ENCODE measurements at regions not wholly inside any gene's neighbourhood (a gene's known extent, or its start where the extent isn't known, plus 50 kb on each side); places are given as distances from the start of the nearest gene placed in this dataset.

DNA sequence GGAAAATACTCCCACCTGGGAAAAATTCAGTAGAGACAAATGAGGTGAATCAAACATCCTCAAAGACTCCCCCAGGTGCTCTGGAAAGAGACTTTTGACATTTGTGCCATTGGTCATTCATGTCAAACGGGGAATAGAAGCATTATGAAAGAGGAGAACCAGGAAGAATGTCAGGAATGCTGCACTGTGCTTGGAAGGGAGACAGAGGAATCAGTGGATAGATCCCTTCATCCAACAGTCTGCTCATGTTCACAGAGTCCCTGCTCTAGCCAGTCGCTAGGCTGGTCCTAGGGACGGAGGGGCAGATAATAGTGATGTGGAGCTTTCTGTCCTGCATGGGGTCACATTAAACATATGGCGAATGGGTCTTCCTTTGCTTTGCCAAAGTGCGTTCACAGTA is 384.4 kb downstream of the FGF9 start:
- H3K36me3 Mint-ChIP-seq (ENCODE audit: low read depth): no peaks in the 10 kb centered on the region
- TF ChIP-seq, protein P1, sequence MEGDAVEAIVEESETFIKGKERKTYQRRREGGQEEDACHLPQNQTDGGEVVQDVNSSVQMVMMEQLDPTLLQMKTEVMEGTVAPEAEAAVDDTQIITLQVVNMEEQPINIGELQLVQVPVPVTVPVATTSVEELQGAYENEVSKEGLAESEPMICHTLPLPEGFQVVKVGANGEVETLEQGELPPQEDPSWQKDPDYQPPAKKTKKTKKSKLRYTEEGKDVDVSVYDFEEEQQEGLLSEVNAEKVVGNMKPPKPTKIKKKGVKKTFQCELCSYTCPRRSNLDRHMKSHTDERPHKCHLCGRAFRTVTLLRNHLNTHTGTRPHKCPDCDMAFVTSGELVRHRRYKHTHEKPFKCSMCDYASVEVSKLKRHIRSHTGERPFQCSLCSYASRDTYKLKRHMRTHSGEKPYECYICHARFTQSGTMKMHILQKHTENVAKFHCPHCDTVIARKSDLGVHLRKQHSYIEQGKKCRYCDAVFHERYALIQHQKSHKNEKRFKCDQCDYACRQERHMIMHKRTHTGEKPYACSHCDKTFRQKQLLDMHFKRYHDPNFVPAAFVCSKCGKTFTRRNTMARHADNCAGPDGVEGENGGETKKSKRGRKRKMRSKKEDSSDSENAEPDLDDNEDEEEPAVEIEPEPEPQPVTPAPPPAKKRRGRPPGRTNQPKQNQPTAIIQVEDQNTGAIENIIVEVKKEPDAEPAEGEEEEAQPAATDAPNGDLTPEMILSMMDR (conservative IDR thresholded peaks at IDR 0.05): no peak
- Histone ChIP-seq H3K27me3 (ENCODE audit: control insufficient read depth, insufficient read depth, low read length, poor library complexity, severe bottlenecking) (no peaks in the 10 kb centered on the region), H3K4me1 (ENCODE audit: control insufficient read depth, insufficient read depth, low read length) (peaks cover 4% of the 10 kb centered on the region), H3K36me3 (ENCODE audit: control insufficient read depth, insufficient read depth, low read length) (no peaks in the 10 kb centered on the region), H3K27ac (ENCODE audit: low read depth, low read length) (no peak overlapping the region), H3K4me3 (ENCODE audit: low read length) (no peak overlapping the region), H3K9me3 (ENCODE audit: control insufficient read depth, low read length) (no peaks in the 10 kb centered on the region), H3K9ac (ENCODE audit: extremely low read depth, low read length, poor library complexity, severe bottlenecking) (no peak overlapping the region)
- peaks cover 10% of the 10 kb centered on the region for H3K4me1 Mint-ChIP-seq
- DNase-seq: no peak
- 70 to 83% methylated on average over 1 to 5 of the region's 5 CpGs for WGBS, 2 experiments (ENCODE audit: insufficient coverage in 1 of 2, insufficient read length in 1 of 2)
- no peak overlapping the region for H3K27ac Mint-ChIP-seq
- H3K9me3 Mint-ChIP-seq: no peaks in the 10 kb centered on the region
- H3K27me3 Mint-ChIP-seq (ENCODE audit: insufficient read depth): no peaks in the 10 kb centered on the region
- no peak overlapping the region for H3K4me3 Mint-ChIP-seq

DNA sequence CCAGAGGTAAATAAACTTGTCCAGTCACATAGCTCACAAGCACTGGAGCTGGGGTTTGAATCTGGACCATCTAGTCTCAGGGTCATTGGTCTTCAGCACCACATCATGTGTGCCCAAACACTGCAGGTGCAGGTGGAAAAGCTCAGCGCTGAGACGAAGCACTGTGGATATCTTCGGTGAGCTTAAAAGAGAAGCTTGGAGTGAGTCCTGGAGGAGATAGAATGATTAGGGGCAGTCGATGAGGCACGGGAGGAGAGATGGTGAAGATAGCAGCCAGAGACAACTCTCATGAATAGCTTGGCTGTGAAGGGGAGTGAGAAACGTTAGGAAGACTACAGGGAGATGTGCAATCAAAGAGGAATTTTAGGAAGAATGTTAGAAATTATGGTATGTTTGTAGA is 389.3 kb downstream of the FGF9 start:
- Mint-ChIP-seq H3K4me3 (no peak overlapping the region), H3K36me3 (ENCODE audit: low read depth) (no peaks in the 10 kb centered on the region), H3K27me3 (ENCODE audit: insufficient read depth) (no peaks in the 10 kb centered on the region), H3K27ac (no peak overlapping the region), H3K9me3 (no peaks in the 10 kb centered on the region), H3K4me1 (peaks cover 23% of the 10 kb centered on the region)
- Histone ChIP-seq H3K9me3 (ENCODE audit: control insufficient read depth, low read length) (no peaks in the 10 kb centered on the region), H3K27ac (ENCODE audit: low read depth, low read length) (no peak overlapping the region), H3K9ac (ENCODE audit: extremely low read depth, low read length, poor library complexity, severe bottlenecking) (no peak overlapping the region), H3K27me3 (ENCODE audit: control insufficient read depth, insufficient read depth, low read length, poor library complexity, severe bottlenecking) (no peaks in the 10 kb centered on the region), H3K4me3 (ENCODE audit: low read length) (no peak overlapping the region), H3K4me1 (ENCODE audit: control insufficient read depth, insufficient read depth, low read length) (peaks cover 5% of the 10 kb centered on the region), H3K36me3 (ENCODE audit: control insufficient read depth, insufficient read depth, low read length) (no peaks in the 10 kb centered on the region)
- TF ChIP-seq, protein P1 (conservative IDR thresholded peaks at IDR 0.05): no peak
- DNase-seq: no peak
- 79 to 90% methylated on average over 5 to 6 of the region's 6 CpGs for WGBS, 2 experiments (ENCODE audit: insufficient coverage in 1 of 2, insufficient read length in 1 of 2)

DNA sequence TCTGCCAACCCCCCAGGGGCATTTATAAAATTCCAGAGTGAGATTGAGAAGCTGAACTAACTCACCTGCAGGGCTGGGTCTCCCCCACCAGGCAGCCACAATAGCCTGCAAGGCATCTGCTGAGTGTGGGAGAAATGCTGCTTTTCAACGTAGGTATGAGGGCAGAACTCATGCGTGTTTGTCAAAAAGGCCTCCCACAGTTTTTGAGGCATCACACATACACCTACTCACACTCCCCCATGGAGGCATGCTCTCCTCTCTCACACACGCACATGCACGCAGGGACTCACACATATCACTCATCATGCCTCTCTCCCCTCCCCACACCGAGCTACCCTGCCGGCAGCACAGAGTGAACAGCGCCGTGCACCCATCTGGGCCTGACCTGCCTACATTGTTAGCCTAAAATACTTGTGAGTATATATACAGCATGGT is 390.5 kb downstream of the FGF9 start:
- Mint-ChIP-seq H3K36me3 (ENCODE audit: low read depth) (no peaks in the 10 kb centered on the region), H3K9me3 (no peaks in the 10 kb centered on the region), H3K4me3 (no peak overlapping the region), H3K27ac (no peak overlapping the region), H3K27me3 (ENCODE audit: insufficient read depth) (no peaks in the 10 kb centered on the region), H3K4me1 (peaks cover 31% of the 10 kb centered on the region)
- Histone ChIP-seq H3K4me1 (ENCODE audit: control insufficient read depth, insufficient read depth, low read length) (peaks cover 5% of the 10 kb centered on the region), H3K36me3 (ENCODE audit: control insufficient read depth, insufficient read depth, low read length) (no peaks in the 10 kb centered on the region), H3K27me3 (ENCODE audit: control insufficient read depth, insufficient read depth, low read length, poor library complexity, severe bottlenecking) (no peaks in the 10 kb centered on the region), H3K27ac (ENCODE audit: low read depth, low read length) (no peak overlapping the region), H3K9me3 (ENCODE audit: control insufficient read depth, low read length) (no peaks in the 10 kb centered on the region), H3K4me3 (ENCODE audit: low read length) (no peak overlapping the region), H3K9ac (ENCODE audit: extremely low read depth, low read length, poor library complexity, severe bottlenecking) (no peak overlapping the region)
- peak; percentile 71 for DNase-seq
- WGBS, 2 experiments (ENCODE audit: insufficient coverage in 1 of 2, insufficient read length in 1 of 2): 72 to 77% methylated on average over 2 to 5 of the region's 8 CpGs
- TF ChIP-seq, protein P1 (conservative IDR thresholded peaks at IDR 0.05): peak; percentile 38
